Tibial nerve (tissue), 4 donors: ENCODE measurements at regions not wholly inside any gene's neighbourhood (a gene's known extent, or its start where the extent isn't known, plus 50 kb on each side); places are given as distances from the start of the nearest gene placed in this dataset.

Experiments
- EP300 ChIP-seq, 2 donors: sonication (generic); formaldehyde crosslinking; IDR thresholded peaks; one replicate each; pipeline ENCODE4 v1.6.1; 2017; ENCODE audit warnings: antibody characterized with exemption in 2 of 2, mild to moderate bottlenecking in 1 of 2
- POLR2A ChIP-seq, 2 donors: fragments of 450-650 bp; IDR thresholded peaks; one replicate each; pipeline ENCODE4 v1.6.1; 2017; ENCODE audit warnings: antibody characterized with exemption in 2 of 2, mild to moderate bottlenecking in 2 of 2, moderate library complexity in 2 of 2
- TF ChIP-seq, protein P1 (sequence below), 5 experiments: fragments of 200-600 bp in 3 of 5; fragments of 450-650 bp in 2 of 5; sonication (generic) in 3 of 5; IDR thresholded peaks; one replicate each; pipeline ENCODE4 v1.5.1; 2016 to 2019; ENCODE audit warnings: antibody characterized with exemption in 5 of 5, mild to moderate bottlenecking in 3 of 5, moderate library complexity in 2 of 5

DNA sequence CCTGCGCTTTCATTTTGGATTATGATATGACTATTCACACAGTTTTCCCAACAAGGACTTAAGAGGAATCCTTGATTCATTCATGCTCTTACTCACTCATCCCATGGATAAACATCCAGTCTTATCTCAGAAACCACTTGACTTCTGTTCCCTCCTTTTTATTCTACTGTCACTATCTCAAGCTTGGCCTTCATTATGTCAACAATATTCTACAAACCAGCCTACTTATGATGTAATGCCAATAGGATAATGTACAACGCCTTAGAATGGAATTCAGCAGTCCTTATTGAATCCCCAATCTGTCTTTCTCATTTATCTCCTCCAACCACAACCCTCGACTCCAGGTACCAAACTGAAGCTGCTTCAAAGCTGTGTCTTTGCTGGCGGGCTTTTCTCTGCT lies 448.5 kb downstream of the PDZRN4 start:
- TF ChIP-seq POLR2A (IDR thresholded peaks at IDR 0.05): no peak
- TF ChIP-seq, protein P1, sequence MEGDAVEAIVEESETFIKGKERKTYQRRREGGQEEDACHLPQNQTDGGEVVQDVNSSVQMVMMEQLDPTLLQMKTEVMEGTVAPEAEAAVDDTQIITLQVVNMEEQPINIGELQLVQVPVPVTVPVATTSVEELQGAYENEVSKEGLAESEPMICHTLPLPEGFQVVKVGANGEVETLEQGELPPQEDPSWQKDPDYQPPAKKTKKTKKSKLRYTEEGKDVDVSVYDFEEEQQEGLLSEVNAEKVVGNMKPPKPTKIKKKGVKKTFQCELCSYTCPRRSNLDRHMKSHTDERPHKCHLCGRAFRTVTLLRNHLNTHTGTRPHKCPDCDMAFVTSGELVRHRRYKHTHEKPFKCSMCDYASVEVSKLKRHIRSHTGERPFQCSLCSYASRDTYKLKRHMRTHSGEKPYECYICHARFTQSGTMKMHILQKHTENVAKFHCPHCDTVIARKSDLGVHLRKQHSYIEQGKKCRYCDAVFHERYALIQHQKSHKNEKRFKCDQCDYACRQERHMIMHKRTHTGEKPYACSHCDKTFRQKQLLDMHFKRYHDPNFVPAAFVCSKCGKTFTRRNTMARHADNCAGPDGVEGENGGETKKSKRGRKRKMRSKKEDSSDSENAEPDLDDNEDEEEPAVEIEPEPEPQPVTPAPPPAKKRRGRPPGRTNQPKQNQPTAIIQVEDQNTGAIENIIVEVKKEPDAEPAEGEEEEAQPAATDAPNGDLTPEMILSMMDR (IDR thresholded peaks at IDR 0.05): no peak
- TF ChIP-seq EP300 (IDR thresholded peaks at IDR 0.05): no peak
